ENCODE measurements at regions not wholly inside any gene's neighbourhood (a gene's known extent, or its start where the extent isn't known, plus 50 kb on each side); places are given as distances from the start of the nearest gene placed in this dataset.

GRCh38 chr10:78849731-78850130 lies 219.0 kb upstream of the ZMIZ1 start:
- TF ChIP-seq CTCF (IDR thresholded peaks at IDR 0.05) (no peak), POLR2A (IDR thresholded peaks at IDR 0.05) (no peak), EP300 (IDR thresholded peaks at IDR 0.05) (no peak)
